ENCODE measurements at regions not wholly inside any gene's neighbourhood (a gene's known extent, or its start where the extent isn't known, plus 50 kb on each side); places are given as distances from the start of the nearest gene placed in this dataset.

- peaks cover 2% of the 10 kb centered on the region for H3K9me3 Mint-ChIP-seq (ENCODE audit: unreplicated experiment)
- intact Hi-C loops (cut with micrococcal nuclease), result no loop called here
- CTCF ChIA-PET, result interaction anchor here (0.6 to 0.7 kb wide), 2 partner anchors 11 to 15 kb away, joined by 3 to 4 read pairs; no protein-coding TSS in a partner anchor
- DNase-seq (ENCODE audit: unreplicated experiment), result no peak
- no peak overlapping the region for H3K27ac Mint-ChIP-seq (ENCODE audit: low read depth, unreplicated experiment)
- TF ChIP-seq, protein P1, sequence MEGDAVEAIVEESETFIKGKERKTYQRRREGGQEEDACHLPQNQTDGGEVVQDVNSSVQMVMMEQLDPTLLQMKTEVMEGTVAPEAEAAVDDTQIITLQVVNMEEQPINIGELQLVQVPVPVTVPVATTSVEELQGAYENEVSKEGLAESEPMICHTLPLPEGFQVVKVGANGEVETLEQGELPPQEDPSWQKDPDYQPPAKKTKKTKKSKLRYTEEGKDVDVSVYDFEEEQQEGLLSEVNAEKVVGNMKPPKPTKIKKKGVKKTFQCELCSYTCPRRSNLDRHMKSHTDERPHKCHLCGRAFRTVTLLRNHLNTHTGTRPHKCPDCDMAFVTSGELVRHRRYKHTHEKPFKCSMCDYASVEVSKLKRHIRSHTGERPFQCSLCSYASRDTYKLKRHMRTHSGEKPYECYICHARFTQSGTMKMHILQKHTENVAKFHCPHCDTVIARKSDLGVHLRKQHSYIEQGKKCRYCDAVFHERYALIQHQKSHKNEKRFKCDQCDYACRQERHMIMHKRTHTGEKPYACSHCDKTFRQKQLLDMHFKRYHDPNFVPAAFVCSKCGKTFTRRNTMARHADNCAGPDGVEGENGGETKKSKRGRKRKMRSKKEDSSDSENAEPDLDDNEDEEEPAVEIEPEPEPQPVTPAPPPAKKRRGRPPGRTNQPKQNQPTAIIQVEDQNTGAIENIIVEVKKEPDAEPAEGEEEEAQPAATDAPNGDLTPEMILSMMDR (IDR thresholded peaks at IDR 0.05; ENCODE audit: unreplicated experiment), result no peak
- no peaks in the 10 kb centered on the region for H3K36me3 Mint-ChIP-seq (ENCODE audit: insufficient read depth, unreplicated experiment)
- no peaks in the 10 kb centered on the region for H3K27me3 Mint-ChIP-seq (ENCODE audit: insufficient read depth, unreplicated experiment)
- BruUV-seq (replicated peaks), result no TSS peak
- no peak overlapping the region for H3K4me3 Mint-ChIP-seq (ENCODE audit: unreplicated experiment)
- no peaks in the 10 kb centered on the region for H3K4me1 Mint-ChIP-seq (ENCODE audit: insufficient read depth, unreplicated experiment)
- POLR2A ChIA-PET, result no interaction called here
Measured at GRCh38 chr6:139779988-139780774, 405.7 kb upstream of the CITED2 start.

DNA sequence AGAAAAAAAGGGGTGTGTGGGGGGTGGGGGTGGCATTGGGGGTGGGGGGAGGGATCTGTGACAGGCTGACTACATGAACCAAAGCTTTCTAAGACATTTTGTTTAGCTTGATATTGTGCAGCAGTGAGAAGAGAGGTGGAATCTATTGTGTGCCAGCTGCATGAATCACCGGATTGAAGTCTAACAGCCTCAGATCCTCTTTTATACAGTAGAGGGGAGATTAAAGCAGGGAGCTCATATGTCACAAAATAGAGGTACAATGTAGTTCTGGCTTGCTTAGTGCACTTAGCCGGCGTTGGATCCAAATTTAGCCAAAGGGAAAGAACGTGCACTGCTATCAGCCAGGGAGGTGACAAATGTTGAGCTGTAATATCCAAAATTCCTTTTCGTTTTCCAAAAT is 404.2 kb upstream of the CITED2 start:
- no peak overlapping the region for H3K27ac Mint-ChIP-seq (ENCODE audit: low read depth, unreplicated experiment)
- ChIA-PET CTCF (no interaction called here), POLR2A (interaction anchor here (0.6 to 0.8 kb wide), 3 partner anchors 11 to 1806 kb away, joined by 3 read pairs; no protein-coding TSS in a partner anchor)
- no TSS peak for BruUV-seq (replicated peaks)
- DNase-seq (ENCODE audit: unreplicated experiment), result no peak
- TF ChIP-seq, protein P1 (IDR thresholded peaks at IDR 0.05; ENCODE audit: unreplicated experiment), result no peak
- intact Hi-C loops (cut with micrococcal nuclease), result no loop called here
- no peaks in the 10 kb centered on the region for H3K36me3 Mint-ChIP-seq (ENCODE audit: insufficient read depth, unreplicated experiment)
- H3K4me1 Mint-ChIP-seq (ENCODE audit: insufficient read depth, unreplicated experiment), result no peaks in the 10 kb centered on the region
- H3K4me3 Mint-ChIP-seq (ENCODE audit: unreplicated experiment), result no peak overlapping the region
- no peaks in the 10 kb centered on the region for H3K27me3 Mint-ChIP-seq (ENCODE audit: insufficient read depth, unreplicated experiment)
- H3K9me3 Mint-ChIP-seq (ENCODE audit: unreplicated experiment), result no peaks in the 10 kb centered on the region

GRCh38 chr6:139778106-139778505 is 403.7 kb upstream of the CITED2 start:
- TF ChIP-seq, protein P1 (IDR thresholded peaks at IDR 0.05; ENCODE audit: unreplicated experiment), result no peak
- H3K27me3 Mint-ChIP-seq (ENCODE audit: insufficient read depth, unreplicated experiment), result no peaks in the 10 kb centered on the region
- no peak for DNase-seq (ENCODE audit: unreplicated experiment)
- no peak overlapping the region for H3K4me3 Mint-ChIP-seq (ENCODE audit: unreplicated experiment)
- intact Hi-C loops (cut with micrococcal nuclease), result no loop called here
- H3K36me3 Mint-ChIP-seq (ENCODE audit: insufficient read depth, unreplicated experiment), result no peaks in the 10 kb centered on the region
- no peak overlapping the region for H3K27ac Mint-ChIP-seq (ENCODE audit: low read depth, unreplicated experiment)
- ChIA-PET CTCF (no interaction called here), POLR2A (interaction anchor here (0.6 kb wide), 1 partner anchor 157 kb away, joined by 3 read pairs; no protein-coding TSS in a partner anchor)
- no peaks in the 10 kb centered on the region for H3K4me1 Mint-ChIP-seq (ENCODE audit: insufficient read depth, unreplicated experiment)
- BruUV-seq (replicated peaks), result no TSS peak
- H3K9me3 Mint-ChIP-seq (ENCODE audit: unreplicated experiment), result no peaks in the 10 kb centered on the region

GRCh38 chr6:139777202-139777970 is 402.9 kb upstream of the CITED2 start:
- POLR2A ChIA-PET, result interaction anchor here (0.6 kb wide), 1 partner anchor 158 kb away, joined by 3 read pairs; no protein-coding TSS in a partner anchor
- Mint-ChIP-seq H3K4me3 (ENCODE audit: unreplicated experiment) (no peak overlapping the region), H3K27ac (ENCODE audit: low read depth, unreplicated experiment) (no peak overlapping the region), H3K36me3 (ENCODE audit: insufficient read depth, unreplicated experiment) (no peaks in the 10 kb centered on the region), H3K4me1 (ENCODE audit: insufficient read depth, unreplicated experiment) (no peaks in the 10 kb centered on the region), H3K9me3 (ENCODE audit: unreplicated experiment) (no peaks in the 10 kb centered on the region), H3K27me3 (ENCODE audit: insufficient read depth, unreplicated experiment) (no peaks in the 10 kb centered on the region)
- no TSS peak for BruUV-seq (replicated peaks)
- no peak for DNase-seq (ENCODE audit: unreplicated experiment)
- TF ChIP-seq, protein P1 (IDR thresholded peaks at IDR 0.05; ENCODE audit: unreplicated experiment), result no peak
- intact Hi-C loops (cut with micrococcal nuclease), result no loop called here
- CTCF ChIA-PET, result no interaction called here

Measured in MCF 10A (cell line).